ENCODE measurements at regions not wholly inside any gene's neighbourhood (a gene's known extent, or its start where the extent isn't known, plus 50 kb on each side); places are given as distances from the start of the nearest gene placed in this dataset.

- Histone ChIP-seq H3K27ac (no peak overlapping the region), H3K4me1 (no peaks in the 10 kb centered on the region), H3K9me3 (no peaks in the 10 kb centered on the region), H3K4me3 (no peak overlapping the region), H3K27me3 (no peaks in the 10 kb centered on the region), H3K36me3 (replicated peaks in 1 of 2; ENCODE audit: insufficient read depth in 1 of 2, low read depth in 2 of 2) (no peaks in the 10 kb centered on the region)
- 91 to 97% methylated on average over 2 of the region's 2 CpGs for WGBS, 2 donors
- intact Hi-C loops (cut with DNase I): no loop called here
- no peak for TF ChIP-seq POLR2A (IDR thresholded peaks at IDR 0.05)
- TF ChIP-seq, protein P1, sequence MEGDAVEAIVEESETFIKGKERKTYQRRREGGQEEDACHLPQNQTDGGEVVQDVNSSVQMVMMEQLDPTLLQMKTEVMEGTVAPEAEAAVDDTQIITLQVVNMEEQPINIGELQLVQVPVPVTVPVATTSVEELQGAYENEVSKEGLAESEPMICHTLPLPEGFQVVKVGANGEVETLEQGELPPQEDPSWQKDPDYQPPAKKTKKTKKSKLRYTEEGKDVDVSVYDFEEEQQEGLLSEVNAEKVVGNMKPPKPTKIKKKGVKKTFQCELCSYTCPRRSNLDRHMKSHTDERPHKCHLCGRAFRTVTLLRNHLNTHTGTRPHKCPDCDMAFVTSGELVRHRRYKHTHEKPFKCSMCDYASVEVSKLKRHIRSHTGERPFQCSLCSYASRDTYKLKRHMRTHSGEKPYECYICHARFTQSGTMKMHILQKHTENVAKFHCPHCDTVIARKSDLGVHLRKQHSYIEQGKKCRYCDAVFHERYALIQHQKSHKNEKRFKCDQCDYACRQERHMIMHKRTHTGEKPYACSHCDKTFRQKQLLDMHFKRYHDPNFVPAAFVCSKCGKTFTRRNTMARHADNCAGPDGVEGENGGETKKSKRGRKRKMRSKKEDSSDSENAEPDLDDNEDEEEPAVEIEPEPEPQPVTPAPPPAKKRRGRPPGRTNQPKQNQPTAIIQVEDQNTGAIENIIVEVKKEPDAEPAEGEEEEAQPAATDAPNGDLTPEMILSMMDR (IDR thresholded peaks at IDR 0.05): no peak
- DNase-seq (no peak), ATAC-seq (no peak)
Observed at GRCh38 chr2:144040834-144041233, 479.1 kb downstream of the ZEB2 start.

DNA sequence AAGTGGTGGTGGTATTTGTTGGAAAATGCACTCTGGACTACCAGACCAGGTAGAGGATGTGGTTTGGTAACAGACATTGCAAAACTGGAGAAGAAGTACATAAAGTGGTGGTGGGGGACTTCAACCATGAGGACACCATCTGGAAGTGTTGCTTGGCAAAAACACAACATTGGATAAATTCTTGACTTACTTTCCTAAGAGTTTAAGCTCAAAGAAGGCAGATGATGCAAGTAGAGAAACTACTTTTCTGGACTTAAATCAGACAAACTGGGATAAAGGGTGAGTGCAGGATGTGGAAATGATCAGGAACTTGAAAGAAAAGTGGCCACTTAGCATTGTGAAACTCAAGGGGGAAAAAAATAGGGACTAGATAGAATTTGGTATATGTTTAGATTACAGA, 487.4 kb downstream of the ZEB2 start:
- intact Hi-C loops (cut with DNase I): no loop called here
- Histone ChIP-seq H3K36me3 (replicated peaks in 1 of 2; ENCODE audit: insufficient read depth in 1 of 2, low read depth in 2 of 2) (no peaks in the 10 kb centered on the region), H3K9me3 (no peaks in the 10 kb centered on the region), H3K4me1 (no peaks in the 10 kb centered on the region), H3K4me3 (no peak overlapping the region), H3K27ac (no peak overlapping the region), H3K27me3 (no peaks in the 10 kb centered on the region)
- no peak for ATAC-seq
- TF ChIP-seq POLR2A (IDR thresholded peaks at IDR 0.05): no peak
- TF ChIP-seq, protein P1 (IDR thresholded peaks at IDR 0.05): no peak
- DNase-seq: no peak

- no peaks in the 10 kb centered on the region for H3K9me3 ChIP-seq
Observed at GRCh38 chr2:144030791-144031190, 489.1 kb downstream of the ZEB2 start.

GRCh38 chr2:144027593-144027992, 492.3 kb downstream of the ZEB2 start:
- Histone ChIP-seq H3K27me3 (no peaks in the 10 kb centered on the region), H3K4me3 (no peak overlapping the region), H3K36me3 (replicated peaks in 1 of 2; ENCODE audit: insufficient read depth in 1 of 2, low read depth in 2 of 2) (no peaks in the 10 kb centered on the region), H3K9me3 (no peaks in the 10 kb centered on the region), H3K27ac (no peak overlapping the region), H3K4me1 (no peaks in the 10 kb centered on the region)
- DNase-seq: no peak
- intact Hi-C loops (cut with DNase I): no loop called here
- no peak for TF ChIP-seq POLR2A (IDR thresholded peaks at IDR 0.05)
- TF ChIP-seq, protein P1 (IDR thresholded peaks at IDR 0.05): no peak
- ATAC-seq: no peak
- WGBS, 2 donors: 73 to 85% methylated on average over 4 of the region's 4 CpGs

More at GRCh38 chr2:144030791-144031190, 489.1 kb downstream of the ZEB2 start:
- intact Hi-C loops (cut with DNase I): no loop called here
- 77 to 80% methylated on average over 5 of the region's 5 CpGs for WGBS, 2 donors
- H3K27me3 ChIP-seq: no peaks in the 10 kb centered on the region
- H3K36me3 ChIP-seq (replicated peaks in 1 of 2; ENCODE audit: insufficient read depth in 1 of 2, low read depth in 2 of 2): no peaks in the 10 kb centered on the region
- no peaks in the 10 kb centered on the region for H3K4me1 ChIP-seq
- no peak for ATAC-seq
- TF ChIP-seq, protein P1 (IDR thresholded peaks at IDR 0.05): no peak
- TF ChIP-seq POLR2A (IDR thresholded peaks at IDR 0.05): no peak
- no peak for DNase-seq
- H3K27ac ChIP-seq: no peak overlapping the region
- H3K4me3 ChIP-seq: no peak overlapping the region

GRCh38 chr2:144026753-144027152, 493.2 kb downstream of the ZEB2 start:
- ATAC-seq: no peak
- no peaks in the 10 kb centered on the region for H3K36me3 ChIP-seq (replicated peaks in 1 of 2; ENCODE audit: insufficient read depth in 1 of 2, low read depth in 2 of 2)
- H3K27ac ChIP-seq: no peak overlapping the region
- H3K27me3 ChIP-seq: no peaks in the 10 kb centered on the region
- intact Hi-C loops (cut with DNase I): no loop called here
- TF ChIP-seq POLR2A (IDR thresholded peaks at IDR 0.05): no peak
- TF ChIP-seq, protein P1 (IDR thresholded peaks at IDR 0.05): no peak
- no peak overlapping the region for H3K4me3 ChIP-seq
- no peak for DNase-seq
- WGBS, 2 donors: 92 to 96% methylated on average over 1 of the region's 1 CpG
- no peaks in the 10 kb centered on the region for H3K4me1 ChIP-seq
- no peaks in the 10 kb centered on the region for H3K9me3 ChIP-seq
